IgD-negative memory B cell (primary cell): ENCODE measurements at regions not wholly inside any gene's neighbourhood (a gene's known extent, or its start where the extent isn't known, plus 50 kb on each side); places are given as distances from the start of the nearest gene placed in this dataset.

Experiments used
- H3K27ac Mint-ChIP-seq, 3 donors: one replicate each; pipeline ENCODE4 v1.8.0; 2020 to 2022; ENCODE audit warnings: mild to moderate bottlenecking in 3 of 3, mixed read lengths in 3 of 3, moderate library complexity in 1 of 3
- H3K27me3 Mint-ChIP-seq: one replicate; pipeline ENCODE4 v1.8.0; 2021; ENCODE audit warnings: mixed read lengths
- H3K36me3 Mint-ChIP-seq: one replicate; pipeline ENCODE4 v1.8.0; 2020; ENCODE audit warnings: mild to moderate bottlenecking, mixed read lengths
- H3K4me1 Mint-ChIP-seq, 3 donors: one replicate each; pipeline ENCODE4 v1.8.0; 2020 to 2022; ENCODE audit warnings: mixed read lengths in 3 of 3, mild to moderate bottlenecking in 1 of 3
- H3K4me3 Mint-ChIP-seq, 4 donors: one replicate each; pipeline ENCODE4 v1.8.0; 2020 to 2022; ENCODE audit warnings: mild to moderate bottlenecking in 4 of 4, mixed read lengths in 4 of 4, moderate library complexity in 3 of 4
- H3K9me3 Mint-ChIP-seq, 3 donors: one replicate each; pipeline ENCODE4 v1.8.0; 2020 to 2021; ENCODE audit warnings: mixed read lengths in 3 of 3, mild to moderate bottlenecking in 1 of 3

GRCh38 chr2:107576991-107577390, 249.7 kb upstream of the RGPD4 start:
- peak overlapping the region in 1 of 4 donors; percentile 39 for H3K4me3 Mint-ChIP-seq
- H3K4me1 Mint-ChIP-seq = no peaks in the 10 kb centered on the region
- no peak overlapping the region for H3K27ac Mint-ChIP-seq
- no peaks in the 10 kb centered on the region for H3K36me3 Mint-ChIP-seq
- peaks cover 0 to 4% (median 0%) of the 10 kb centered on the region in 3 donors for H3K9me3 Mint-ChIP-seq
- no peaks in the 10 kb centered on the region for H3K27me3 Mint-ChIP-seq

- H3K27ac Mint-ChIP-seq = no peak overlapping the region
- H3K36me3 Mint-ChIP-seq = no peaks in the 10 kb centered on the region
- H3K4me1 Mint-ChIP-seq = no peaks in the 10 kb centered on the region
- H3K4me3 Mint-ChIP-seq = no peak overlapping the region
- H3K27me3 Mint-ChIP-seq = no peaks in the 10 kb centered on the region
- H3K9me3 Mint-ChIP-seq = peaks cover 3 to 5% (median 4%) of the 10 kb centered on the region in 3 donors
Measured at GRCh38 chr2:107582487-107582886, 244.2 kb upstream of the RGPD4 start.

GRCh38 chr2:107584577-107584976, 242.1 kb upstream of the RGPD4 start:
- H3K4me1 Mint-ChIP-seq = no peaks in the 10 kb centered on the region
- H3K9me3 Mint-ChIP-seq = peaks cover 3 to 5% (median 4%) of the 10 kb centered on the region in 3 donors
- no peak overlapping the region for H3K27ac Mint-ChIP-seq
- no peaks in the 10 kb centered on the region for H3K36me3 Mint-ChIP-seq
- no peaks in the 10 kb centered on the region for H3K27me3 Mint-ChIP-seq
- no peak overlapping the region for H3K4me3 Mint-ChIP-seq

- peaks cover 3 to 5% (median 4%) of the 10 kb centered on the region in 3 donors for H3K9me3 Mint-ChIP-seq
- H3K4me3 Mint-ChIP-seq = no peak overlapping the region
- no peak overlapping the region for H3K27ac Mint-ChIP-seq
- no peaks in the 10 kb centered on the region for H3K36me3 Mint-ChIP-seq
- H3K27me3 Mint-ChIP-seq = no peaks in the 10 kb centered on the region
- H3K4me1 Mint-ChIP-seq = no peaks in the 10 kb centered on the region
Measured at GRCh38 chr2:107585851-107586250, 240.8 kb upstream of the RGPD4 start.

- no peaks in the 10 kb centered on the region for H3K27me3 Mint-ChIP-seq
- H3K27ac Mint-ChIP-seq = no peak overlapping the region
- H3K36me3 Mint-ChIP-seq = no peaks in the 10 kb centered on the region
- no peak overlapping the region for H3K4me3 Mint-ChIP-seq
- H3K9me3 Mint-ChIP-seq = peaks cover 3 to 4% (median 4%) of the 10 kb centered on the region in 3 donors
- no peaks in the 10 kb centered on the region for H3K4me1 Mint-ChIP-seq
Measured at GRCh38 chr2:107588181-107588580, 238.5 kb upstream of the RGPD4 start.

- no peaks in the 10 kb centered on the region for H3K4me1 Mint-ChIP-seq
- H3K9me3 Mint-ChIP-seq = peaks cover 0 to 4% (median 3%) of the 10 kb centered on the region in 3 donors
- no peaks in the 10 kb centered on the region for H3K27me3 Mint-ChIP-seq
- no peaks in the 10 kb centered on the region for H3K36me3 Mint-ChIP-seq
- H3K4me3 Mint-ChIP-seq = no peak overlapping the region
- H3K27ac Mint-ChIP-seq = no peak overlapping the region
Measured at GRCh38 chr2:107589079-107589491, 237.6 kb upstream of the RGPD4 start.

- Mint-ChIP-seq H3K4me1 (no peaks in the 10 kb centered on the region), H3K27me3 (no peaks in the 10 kb centered on the region), H3K36me3 (no peaks in the 10 kb centered on the region), H3K4me3 (no peak overlapping the region), H3K9me3 (peaks cover 0 to 3% (median 2%) of the 10 kb centered on the region in 3 donors), H3K27ac (no peak overlapping the region)
Measured at GRCh38 chr2:107591561-107592279, 235.0 kb upstream of the RGPD4 start.

- Mint-ChIP-seq H3K36me3 (no peaks in the 10 kb centered on the region), H3K27me3 (no peaks in the 10 kb centered on the region), H3K9me3 (peaks cover 0 to 3% (median 2%) of the 10 kb centered on the region in 3 donors), H3K4me1 (no peaks in the 10 kb centered on the region), H3K4me3 (no peak overlapping the region), H3K27ac (no peak overlapping the region)
Measured at GRCh38 chr2:107592280-107592624, 234.4 kb upstream of the RGPD4 start.

- peaks cover 0 to 3% (median 2%) of the 10 kb centered on the region in 3 donors for H3K9me3 Mint-ChIP-seq
- H3K4me3 Mint-ChIP-seq = no peak overlapping the region
- H3K27ac Mint-ChIP-seq = no peak overlapping the region
- H3K36me3 Mint-ChIP-seq = no peaks in the 10 kb centered on the region
- no peaks in the 10 kb centered on the region for H3K27me3 Mint-ChIP-seq
- H3K4me1 Mint-ChIP-seq = no peaks in the 10 kb centered on the region
Measured at GRCh38 chr2:107595285-107595684, 231.4 kb upstream of the RGPD4 start.

GRCh38 chr2:107595749-107596148, 230.9 kb upstream of the RGPD4 start:
- Mint-ChIP-seq H3K27me3 (no peaks in the 10 kb centered on the region), H3K4me1 (no peaks in the 10 kb centered on the region), H3K36me3 (no peaks in the 10 kb centered on the region), H3K4me3 (no peak overlapping the region), H3K9me3 (peaks cover 0 to 3% (median 2%) of the 10 kb centered on the region in 3 donors), H3K27ac (no peak overlapping the region)

GRCh38 chr2:107597507-107597906, 229.2 kb upstream of the RGPD4 start:
- Mint-ChIP-seq H3K36me3 (no peaks in the 10 kb centered on the region), H3K4me3 (no peak overlapping the region), H3K9me3 (peaks cover 0 to 3% (median 2%) of the 10 kb centered on the region in 3 donors), H3K27ac (no peak overlapping the region), H3K4me1 (no peaks in the 10 kb centered on the region), H3K27me3 (no peaks in the 10 kb centered on the region)

GRCh38 chr2:107602801-107603200, 223.9 kb upstream of the RGPD4 start:
- H3K9me3 Mint-ChIP-seq = peaks cover 0 to 2% (median 0%) of the 10 kb centered on the region in 3 donors
- H3K27ac Mint-ChIP-seq = no peak overlapping the region
- H3K4me1 Mint-ChIP-seq = no peaks in the 10 kb centered on the region
- no peaks in the 10 kb centered on the region for H3K27me3 Mint-ChIP-seq
- no peak overlapping the region for H3K4me3 Mint-ChIP-seq
- no peaks in the 10 kb centered on the region for H3K36me3 Mint-ChIP-seq

GRCh38 chr2:107607054-107607453, 219.6 kb upstream of the RGPD4 start:
- Mint-ChIP-seq H3K4me3 (no peak overlapping the region), H3K9me3 (peaks cover 0 to 2% (median 2%) of the 10 kb centered on the region in 3 donors), H3K27me3 (no peaks in the 10 kb centered on the region), H3K4me1 (no peaks in the 10 kb centered on the region), H3K36me3 (no peaks in the 10 kb centered on the region), H3K27ac (no peak overlapping the region)

- Mint-ChIP-seq H3K4me1 (no peaks in the 10 kb centered on the region), H3K4me3 (no peak overlapping the region), H3K27me3 (no peaks in the 10 kb centered on the region), H3K27ac (no peak overlapping the region), H3K9me3 (peaks cover 0 to 2% (median 2%) of the 10 kb centered on the region in 3 donors), H3K36me3 (no peaks in the 10 kb centered on the region)
Measured at GRCh38 chr2:107607473-107607872, 219.2 kb upstream of the RGPD4 start.

- H3K4me1 Mint-ChIP-seq = no peaks in the 10 kb centered on the region
- H3K27me3 Mint-ChIP-seq = no peaks in the 10 kb centered on the region
- no peak overlapping the region for H3K27ac Mint-ChIP-seq
- H3K36me3 Mint-ChIP-seq = no peaks in the 10 kb centered on the region
- no peak overlapping the region for H3K4me3 Mint-ChIP-seq
- H3K9me3 Mint-ChIP-seq = peaks cover 0 to 12% (median 5%) of the 10 kb centered on the region in 3 donors
Measured at GRCh38 chr2:107615039-107615438, 211.7 kb upstream of the RGPD4 start.

GRCh38 chr2:107618769-107619168, 207.9 kb upstream of the RGPD4 start:
- Mint-ChIP-seq H3K36me3 (no peaks in the 10 kb centered on the region), H3K4me1 (no peaks in the 10 kb centered on the region), H3K27ac (no peak overlapping the region), H3K4me3 (no peak overlapping the region), H3K27me3 (no peaks in the 10 kb centered on the region), H3K9me3 (peaks cover 0 to 12% (median 3%) of the 10 kb centered on the region in 3 donors)
